HCT116 (cell line): ENCODE measurements at regions not wholly inside any gene's neighbourhood (a gene's known extent, or its start where the extent isn't known, plus 50 kb on each side); places are given as distances from the start of the nearest gene placed in this dataset.

Experiments
- ATAC-seq: fragments of 200-7000 bp; cut with Tn5 transposase; 2 replicates; pipeline ENCODE4 v1.9.1; 2020; ENCODE audit warnings: mild to moderate bottlenecking, moderate library complexity
- BruUV-seq: library from RNA; stranded (reverse); fragments of 400-500 nt; replicated peaks from 2 replicates; lab custom pipeline; 2021; lab: Mats Ljungman, UMichigan
- CTCF ChIA-PET: fragments of 300-600 bp; sonication (Branson Sonifier 250); formaldehyde crosslinking; loops from one replicate; lab custom pipeline; 2021; ENCODE audit warnings: antibody characterized with exemption; lab: Charles Lee
- POLR2A ChIA-PET: fragments of 300-600, 350-600 bp; sonication (Branson Sonifier 250); formaldehyde crosslinking; loops from one replicate; lab custom pipeline; 2021; ENCODE audit warnings: antibody characterized with exemption; lab: Charles Lee
- RAD21 ChIA-PET, 2 experiments: fragments of 300-600 bp; sonication (Branson Sonifier 250); formaldehyde crosslinking; loops; one replicate each; lab custom pipeline; 2023; ENCODE audit warnings: low total read pairs in 2 of 2; ENCODE audit not compliant: uncharacterized antibody in 2 of 2, unreplicated experiment in 2 of 2, low non-redundant PET in 1 of 2; lab: Charles Lee
- DNase-seq: peaks from one replicate; pipeline ENCODE4 v3.0.0-alpha.2; 2010; ENCODE audit warnings: low read depth, low spot score
- H2AFZ ChIP-seq: fragments of 200-600 bp; shearing (Covaris generic), sonication (generic); 2 replicates; pipeline ENCODE4 v1.6.1; 2017; ENCODE audit warnings: low read depth, mixed run types, mixed read lengths, antibody characterized with exemption, low read length; ENCODE audit not compliant: poor library complexity, severe bottlenecking
- H3K27ac ChIP-seq: 2 replicates; pipeline ENCODE4 v1.5.1; 2012; ENCODE audit warnings: low read depth, low read length
- H3K27me3 ChIP-seq: fragments of 200-600 bp; sonication (generic); 2 replicates; pipeline ENCODE4 v1.6.1; 2016; ENCODE audit warnings: mixed run types, low read length, mixed read lengths; ENCODE audit not compliant: insufficient read depth
- H3K36me3 ChIP-seq, 2 experiments: fragments of 200-500 bp in 1 of 2; fragments of 200-600 bp in 1 of 2; sonication (Bioruptor generic) in 1 of 2; sonication (generic) in 1 of 2; 2 replicates each; pipeline versions ENCODE4 v1.5.1 to v1.6.1; 2014 to 2016; ENCODE audit warnings: low read length in 2 of 2, inconsistent platforms in 1 of 2, mixed read lengths in 1 of 2, mixed run types in 1 of 2; ENCODE audit not compliant: insufficient read depth in 2 of 2, control insufficient read depth in 1 of 2
- H3K4me1 ChIP-seq, 2 experiments: fragments of 200-600 bp in 1 of 2; sonication (generic) in 1 of 2; 2 replicates each; pipeline versions ENCODE4 v1.5.1 to v1.6.1; 2012 to 2017; ENCODE audit warnings: low read length in 2 of 2, inconsistent platforms in 1 of 2, mild to moderate bottlenecking in 1 of 2, mixed read lengths in 1 of 2, mixed run types in 1 of 2, moderate library complexity in 1 of 2; ENCODE audit not compliant: insufficient read depth in 2 of 2, control insufficient read depth in 1 of 2
- H3K4me2 ChIP-seq: fragments of 200-600 bp; sonication (generic); 2 replicates; pipeline ENCODE4 v1.6.1; 2017; ENCODE audit warnings: mixed run types, low read length, mixed read lengths
- H3K4me3 ChIP-seq, 2 experiments: fragments of 200-600 bp in 1 of 2; sonication (generic) in 1 of 2; replicated peaks in 1 of 2; 2 replicates each; pipeline ENCODE4 v1.5.1; 2011 to 2016; ENCODE audit warnings: low read length in 2 of 2, control low read depth in 1 of 2, low read depth in 1 of 2, mild to moderate bottlenecking in 1 of 2, mixed read lengths in 1 of 2, mixed run types in 1 of 2
- H3K79me2 ChIP-seq: fragments of 200-600 bp; sonication (generic); 2 replicates; pipeline ENCODE4 v1.6.1; 2017; ENCODE audit warnings: mild to moderate bottlenecking, mixed run types, low read length, moderate library complexity, mixed read lengths; ENCODE audit not compliant: insufficient read depth
- H3K9ac ChIP-seq: fragments of 200-600 bp; sonication (generic); 2 replicates; pipeline ENCODE4 v1.6.1; 2016; ENCODE audit warnings: low read length, mixed read lengths
- H3K9me2 ChIP-seq: fragments of 200-600 bp; sonication (generic), shearing (Covaris generic); 2 replicates; pipeline ENCODE4 v1.6.1; 2017; ENCODE audit warnings: mixed run types, mild to moderate bottlenecking, moderate library complexity; ENCODE audit not compliant: insufficient read depth
- H3K9me3 ChIP-seq, 2 experiments: fragments of 200-500 bp in 1 of 2; fragments of 200-600 bp in 1 of 2; sonication (Bioruptor generic) in 1 of 2; sonication (generic) in 1 of 2; 2 replicates each; pipeline ENCODE4 v1.6.1; 2014 to 2017; ENCODE audit warnings: low read length in 2 of 2, mixed read lengths in 2 of 2, inconsistent platforms in 1 of 2, low read depth in 1 of 2, mild to moderate bottlenecking in 1 of 2, mixed run types in 1 of 2, moderate library complexity in 1 of 2; ENCODE audit not compliant: control insufficient read depth in 1 of 2, insufficient read depth in 1 of 2
- H4K20me1 ChIP-seq: fragments of 200-600 bp; sonication (generic), shearing (Covaris generic); 2 replicates; pipeline ENCODE4 v1.6.1; 2017; ENCODE audit warnings: mixed run types, mild to moderate bottlenecking, moderate library complexity; ENCODE audit not compliant: insufficient read depth
- ATF3 ChIP-seq: IDR thresholded peaks from 2 replicates; pipeline ENCODE4 v1.6.1; 2012
- CBX3 ChIP-seq: IDR thresholded peaks from 2 replicates; pipeline ENCODE4 v1.6.1; 2012; ENCODE audit warnings: low read depth
- EZH2 ChIP-seq: fragments of 200-600 bp; sonication (generic); IDR thresholded peaks from 2 replicates; pipeline ENCODE4 v1.6.1; 2017; ENCODE audit warnings: antibody characterized with exemption, mixed run types
- FOSL1 ChIP-seq: IDR thresholded peaks from 2 replicates; pipeline ENCODE4 v1.6.1; 2012; ENCODE audit warnings: low read depth
- JUND ChIP-seq: IDR thresholded peaks from 2 replicates; pipeline ENCODE4 v1.6.1; 2012
- MAX ChIP-seq: IDR thresholded peaks from 2 replicates; pipeline ENCODE4 v1.6.1; 2012
- SIN3A ChIP-seq: IDR thresholded peaks from 2 replicates; pipeline ENCODE4 v1.6.1; 2012; ENCODE audit warnings: low read depth
- SP1 ChIP-seq: IDR thresholded peaks from 2 replicates; pipeline ENCODE4 v1.6.1; 2012; ENCODE audit warnings: low read depth
- SRF ChIP-seq: IDR thresholded peaks from 2 replicates; pipeline ENCODE4 v1.6.1; 2012; ENCODE audit warnings: low read depth
- TCF7L2 ChIP-seq: IDR thresholded peaks from 2 replicates; pipeline ENCODE4 v1.7.0; 2011; ENCODE audit warnings: borderline replicate concordance, inconsistent platforms; ENCODE audit not compliant: insufficient read depth, insufficient read length; ENCODE audit errors: extremely low read depth
- ZBTB33 ChIP-seq: IDR thresholded peaks from 2 replicates; pipeline ENCODE4 v1.6.1; 2011; ENCODE audit warnings: mild to moderate bottlenecking, low read length, moderate library complexity; ENCODE audit not compliant: insufficient replicate concordance; ENCODE audit errors: extremely low read depth
- ZFX ChIP-seq: fragments of 450-650 bp; IDR thresholded peaks from 2 replicates; pipeline ENCODE4 v1.6.1; 2017
- ZNF274 ChIP-seq: fragments of 200-500 bp; sonication (Bioruptor generic); IDR thresholded peaks from 2 replicates; pipeline ENCODE4 v1.6.1; 2014; ENCODE audit warnings: mild to moderate bottlenecking, low read depth, low read length, inconsistent platforms
- intact Hi-C: fragments of 100-400 bp; cut with micrococcal nuclease; formaldehyde crosslinking; loops from 2 replicates; pipeline ENCODE4 v1.10.0; 2022

- ChIA-PET CTCF (no interaction called here), POLR2A (no interaction called here), RAD21 (no interaction called here)
- Histone ChIP-seq H3K79me2 (no peaks in the 10 kb centered on the region), H3K4me1 (no peaks in the 10 kb centered on the region), H3K9me2 (no peaks in the 10 kb centered on the region), H2AFZ (no peak overlapping the region), H3K4me3 (no peak overlapping the region), H3K9me3 (no peaks in the 10 kb centered on the region), H3K9ac (no peak overlapping the region), H3K27me3 (no peaks in the 10 kb centered on the region), H3K27ac (no peak overlapping the region), H3K4me2 (no peak overlapping the region), H3K36me3 (no peaks in the 10 kb centered on the region), H4K20me1 (no peaks in the 10 kb centered on the region)
- DNase-seq (no peak), ATAC-seq (no peak)
- intact Hi-C loops, result no loop called here
- TF ChIP-seq ZNF274 (no peak), FOSL1 (no peak), SIN3A (no peak), SRF (no peak), ZBTB33 (no peak)
- BruUV-seq, result no TSS peak
Measured at GRCh38 chrX:118212817-118213183, 96.2 kb upstream of the KLHL13 start.

- no TSS peak for BruUV-seq
- no peak overlapping the region for H2AFZ ChIP-seq
Measured at GRCh38 chrX:118215346-118215745, 98.7 kb upstream of the KLHL13 start.

More at GRCh38 chrX:118215346-118215745, 98.7 kb upstream of the KLHL13 start:
- intact Hi-C loops, result no loop called here
- DNase-seq (no peak), ATAC-seq (no peak)
- Histone ChIP-seq H4K20me1 (no peaks in the 10 kb centered on the region), H3K4me3 (no peak overlapping the region), H3K4me1 (no peaks in the 10 kb centered on the region), H3K79me2 (no peaks in the 10 kb centered on the region), H3K9me3 (no peaks in the 10 kb centered on the region), H3K27ac (no peak overlapping the region), H3K27me3 (no peaks in the 10 kb centered on the region), H3K36me3 (no peaks in the 10 kb centered on the region), H3K4me2 (no peak overlapping the region), H3K9me2 (no peaks in the 10 kb centered on the region), H3K9ac (no peak overlapping the region)
- TF ChIP-seq ZFX (no peak), SRF (no peak), SP1 (no peak), JUND (no peak), CBX3 (no peak), ATF3 (no peak), EZH2 (no peak), TCF7L2 (no peak), MAX (no peak), FOSL1 (no peak)
- RAD21 ChIA-PET, result no interaction called here
- CTCF ChIA-PET, result interaction anchor here (1.5 kb wide), 1 partner anchor 11 kb away, joined by 4 read pairs; no protein-coding TSS in a partner anchor
- POLR2A ChIA-PET, result no interaction called here
